NB4 (cell line): ENCODE measurements at regions not wholly inside any gene's neighbourhood (a gene's known extent, or its start where the extent isn't known, plus 50 kb on each side); places are given as distances from the start of the nearest gene placed in this dataset.
A peak's percentile ranks its signal among the peaks of the same experiment; 100 is the strongest.
"Not testable (repeated sequence)": the region's sequence is repeated elsewhere in the genome, so short reads cannot be mapped to it uniquely, and the experiment has no call there.

Experiments used
- DNase-seq: peaks from one replicate; pipeline ENCODE4 v3.0.0; 2010; ENCODE audit warnings: low read depth
- H3K4me3 ChIP-seq: one replicate; pipeline ENCODE4 v1.5.1; 2011; ENCODE audit warnings: mild to moderate bottlenecking, low read depth, low read length, moderate library complexity
- MYC ChIP-seq: IDR thresholded peaks from 2 replicates; pipeline ENCODE4 v1.6.1; 2011; ENCODE audit warnings: low read depth, low read length
- POLR2A ChIP-seq: IDR thresholded peaks from 2 replicates; pipeline ENCODE4 v1.6.1; 2011; ENCODE audit warnings: mild to moderate bottlenecking; ENCODE audit not compliant: insufficient read length; ENCODE audit errors: extremely low read depth
- TF ChIP-seq, protein P1 (sequence below): IDR thresholded peaks from one replicate; pipeline ENCODE4 v1.5.1; 2012; ENCODE audit warnings: low read depth, low read length
- TF ChIP-seq, protein P2 (sequence below): IDR thresholded peaks from 2 replicates; pipeline ENCODE4 v1.6.1; 2011; ENCODE audit warnings: low read depth, low read length

- no peak for TF ChIP-seq MYC
- TF ChIP-seq, protein P1, sequence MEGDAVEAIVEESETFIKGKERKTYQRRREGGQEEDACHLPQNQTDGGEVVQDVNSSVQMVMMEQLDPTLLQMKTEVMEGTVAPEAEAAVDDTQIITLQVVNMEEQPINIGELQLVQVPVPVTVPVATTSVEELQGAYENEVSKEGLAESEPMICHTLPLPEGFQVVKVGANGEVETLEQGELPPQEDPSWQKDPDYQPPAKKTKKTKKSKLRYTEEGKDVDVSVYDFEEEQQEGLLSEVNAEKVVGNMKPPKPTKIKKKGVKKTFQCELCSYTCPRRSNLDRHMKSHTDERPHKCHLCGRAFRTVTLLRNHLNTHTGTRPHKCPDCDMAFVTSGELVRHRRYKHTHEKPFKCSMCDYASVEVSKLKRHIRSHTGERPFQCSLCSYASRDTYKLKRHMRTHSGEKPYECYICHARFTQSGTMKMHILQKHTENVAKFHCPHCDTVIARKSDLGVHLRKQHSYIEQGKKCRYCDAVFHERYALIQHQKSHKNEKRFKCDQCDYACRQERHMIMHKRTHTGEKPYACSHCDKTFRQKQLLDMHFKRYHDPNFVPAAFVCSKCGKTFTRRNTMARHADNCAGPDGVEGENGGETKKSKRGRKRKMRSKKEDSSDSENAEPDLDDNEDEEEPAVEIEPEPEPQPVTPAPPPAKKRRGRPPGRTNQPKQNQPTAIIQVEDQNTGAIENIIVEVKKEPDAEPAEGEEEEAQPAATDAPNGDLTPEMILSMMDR = no peak
- no peak for TF ChIP-seq POLR2A
- TF ChIP-seq, protein P2, sequence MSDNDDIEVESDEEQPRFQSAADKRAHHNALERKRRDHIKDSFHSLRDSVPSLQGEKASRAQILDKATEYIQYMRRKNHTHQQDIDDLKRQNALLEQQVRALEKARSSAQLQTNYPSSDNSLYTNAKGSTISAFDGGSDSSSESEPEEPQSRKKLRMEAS = no peak
- peak; percentile 17 for DNase-seq
- H3K4me3 ChIP-seq = no peak overlapping the region
Measured at GRCh38 chr22:17303840-17304779, 65.2 kb upstream of the CECR2 start.

- H3K4me3 ChIP-seq = no peak overlapping the region
- TF ChIP-seq MYC = no peak
- TF ChIP-seq, protein P2 = no peak
- DNase-seq = no peak
Measured at GRCh38 chr22:17303441-17303839, 65.8 kb upstream of the CECR2 start.

- TF ChIP-seq, protein P2 = no peak
- no peak for TF ChIP-seq MYC
- TF ChIP-seq POLR2A = no peak
- TF ChIP-seq, protein P1 = no peak
- no peak overlapping the region for H3K4me3 ChIP-seq
- no peak for DNase-seq
Measured at GRCh38 chr22:17302616-17303015, 66.6 kb upstream of the CECR2 start.

GRCh38 chr22:17300926-17301325 lies 68.3 kb upstream of the CECR2 start:
- DNase-seq = no peak
- no peak overlapping the region for H3K4me3 ChIP-seq
- TF ChIP-seq, protein P2 = no peak
- TF ChIP-seq MYC (no peak), POLR2A (no peak)
- TF ChIP-seq, protein P1 = no peak

- DNase-seq, H3K4me3 ChIP-seq: not testable (repeated sequence)
Measured at GRCh38 chr22:17298805-17299502, 70.3 kb upstream of the CECR2 start.

GRCh38 chr22:17285656-17286055 lies 66.4 kb upstream of the ADA2 start:
- no peak overlapping the region for H3K4me3 ChIP-seq
- TF ChIP-seq, protein P1 = no peak
- TF ChIP-seq, protein P2 = no peak
- TF ChIP-seq POLR2A (no peak), MYC (no peak)
- no peak for DNase-seq
